Activated effector memory CD4-positive, alpha-beta T cell treated with anti-CD3 and anti-CD28 coated beads, Interleukin-2, amount 50 U/mL, for 16 hours (primary cell): ENCODE measurements at regions not wholly inside any gene's neighbourhood (a gene's known extent, or its start where the extent isn't known, plus 50 kb on each side); places are given as distances from the start of the nearest gene placed in this dataset.

Experiments used
- DNase-seq: peaks from one replicate; pipeline ENCODE4 v3.0.0-alpha.2; 2020

- peak; percentile 44 for DNase-seq
Observed at GRCh38 chr17:83144421-83145357, 65.3 kb downstream of the METRNL start.

- DNase-seq, result peak; percentile 25
Observed at GRCh38 chr17:83145358-83145738, 65.9 kb downstream of the METRNL start.

- DNase-seq, result peak; percentile 30
Observed at GRCh38 chr17:83145831-83146230, 66.4 kb downstream of the METRNL start.

GRCh38 chr17:83146347-83146746 is 66.9 kb downstream of the METRNL start:
- DNase-seq, result no peak

DNA sequence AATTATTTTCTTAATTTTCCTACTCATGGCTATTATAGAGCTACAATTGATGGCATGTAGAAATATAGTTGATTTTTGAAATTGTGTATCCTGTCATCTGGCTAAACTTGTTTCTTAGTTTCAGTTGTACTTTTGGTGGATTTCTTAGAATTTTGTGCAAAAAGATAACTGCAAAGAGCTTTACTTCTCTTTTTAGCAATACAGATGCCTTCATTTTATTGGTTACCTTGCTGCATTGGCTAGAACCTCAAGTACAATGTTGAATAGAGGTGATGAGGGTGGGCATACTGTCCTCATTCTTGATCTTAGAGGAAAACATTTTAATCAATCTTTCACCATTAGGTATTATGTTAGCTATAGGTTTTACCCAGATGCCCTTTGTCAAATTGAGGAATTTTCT is 67.9 kb downstream of the METRNL start:
- DNase-seq, result no peak

GRCh38 chr17:83148317-83149028 is 69.1 kb downstream of the METRNL start:
- no peak for DNase-seq

GRCh38 chr17:83149029-83149725 is 69.8 kb downstream of the METRNL start:
- no peak for DNase-seq

DNA sequence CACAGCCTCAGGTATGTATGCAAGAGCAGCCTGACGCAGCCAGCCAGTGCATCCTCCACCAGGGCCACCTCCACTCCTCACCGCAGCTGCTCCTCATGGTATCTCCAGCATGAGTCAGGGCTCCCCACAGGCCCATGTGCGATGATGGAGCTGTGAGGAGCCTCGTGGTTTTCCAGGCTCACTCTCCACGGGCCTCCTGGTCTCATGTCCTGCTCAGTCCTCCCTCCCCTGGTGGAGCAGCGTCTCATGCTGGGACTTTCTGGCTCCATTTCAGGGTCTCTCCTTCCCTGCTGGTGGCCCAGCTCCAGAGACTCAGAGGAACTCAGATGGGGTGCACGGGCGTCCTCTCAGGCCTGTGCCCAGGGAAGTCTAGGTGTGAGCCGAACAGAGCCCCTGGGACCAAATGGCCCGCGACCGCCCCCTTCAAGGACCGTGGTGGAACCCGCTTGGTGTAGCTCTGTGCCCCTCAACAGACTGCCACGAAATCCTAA is 70.4 kb downstream of the METRNL start:
- DNase-seq, result no peak

DNA sequence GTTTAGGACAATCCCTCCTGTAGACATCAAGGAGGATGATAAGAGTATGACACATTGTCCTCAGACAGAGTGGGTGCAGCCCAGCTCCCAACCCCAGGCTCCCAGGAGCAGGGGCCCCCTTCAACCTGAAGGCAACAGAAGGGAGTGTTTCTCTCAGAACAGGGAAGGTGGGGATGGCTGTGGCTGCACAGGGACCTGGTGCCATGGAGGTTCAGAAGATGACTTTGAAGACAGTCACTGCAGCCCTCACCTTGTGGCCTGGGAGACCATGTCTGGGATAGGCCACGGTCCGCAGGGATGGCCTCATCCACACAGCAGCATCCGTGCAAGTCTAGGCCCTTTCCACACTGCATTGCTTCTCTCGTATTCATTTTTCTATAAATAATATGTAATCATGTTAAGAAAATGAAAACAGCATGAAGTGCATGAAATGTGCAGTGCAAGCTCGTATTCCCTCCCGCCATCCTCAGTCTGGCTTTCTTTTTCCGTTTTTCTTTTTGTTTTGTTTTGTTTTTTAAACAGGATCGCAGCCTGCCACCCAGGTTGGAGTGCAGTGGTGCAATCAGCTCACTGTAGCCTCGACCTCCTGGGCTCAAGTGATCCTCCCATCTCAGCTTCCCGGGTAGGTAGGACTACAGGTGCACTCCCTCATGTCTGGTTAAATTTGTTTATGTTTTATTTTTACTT is 71.1 kb downstream of the METRNL start:
- no peak for DNase-seq

DNA sequence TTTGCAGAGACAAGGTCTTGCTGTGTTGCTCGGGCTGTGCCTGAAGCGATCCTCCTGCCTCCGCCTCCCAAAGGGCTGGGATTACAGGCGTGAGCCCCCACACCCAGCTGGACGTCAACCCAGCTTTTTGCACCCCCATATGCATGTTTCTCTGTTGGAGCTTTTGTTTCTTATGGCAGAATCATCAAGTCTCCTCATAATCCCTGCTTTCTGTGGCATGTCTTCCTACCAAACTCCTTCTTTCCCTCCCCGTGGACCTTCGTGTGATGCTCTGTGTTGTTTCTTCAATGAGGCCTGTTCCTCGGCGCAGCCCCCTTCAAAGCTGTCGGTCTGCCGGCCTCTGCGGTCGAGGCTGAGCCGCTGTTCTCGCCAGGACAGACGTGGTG is 71.6 kb downstream of the METRNL start:
- no peak for DNase-seq

- no peak for DNase-seq
Observed at GRCh38 chr17:83151442-83152226, 72.2 kb downstream of the METRNL start.

DNA sequence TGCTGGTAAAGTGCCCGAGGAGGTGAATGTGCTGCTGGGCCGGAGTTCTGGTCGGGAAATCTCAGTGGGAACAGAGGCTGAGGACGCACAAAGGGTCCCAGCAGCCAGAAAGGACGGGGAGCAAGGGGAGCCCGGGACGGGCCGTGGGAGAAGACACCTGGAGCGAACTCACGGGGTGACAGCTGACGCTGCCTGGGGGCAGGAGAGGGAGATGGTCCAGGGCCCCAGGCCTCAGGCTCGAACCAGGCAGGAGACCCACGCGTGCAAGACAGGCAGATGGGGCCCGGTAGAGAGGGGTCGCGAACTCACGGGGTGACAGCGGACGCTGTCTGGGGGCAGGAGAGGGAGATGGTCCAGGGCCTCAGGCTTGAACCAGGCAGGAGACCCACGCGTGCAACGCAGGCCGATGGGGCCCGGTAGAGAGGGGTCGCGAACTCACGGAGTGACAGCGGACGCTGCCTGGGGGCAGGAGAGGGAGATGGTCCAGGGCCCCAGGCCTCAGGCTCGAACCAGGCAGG is 72.9 kb downstream of the METRNL start:
- DNase-seq, result no peak

DNA sequence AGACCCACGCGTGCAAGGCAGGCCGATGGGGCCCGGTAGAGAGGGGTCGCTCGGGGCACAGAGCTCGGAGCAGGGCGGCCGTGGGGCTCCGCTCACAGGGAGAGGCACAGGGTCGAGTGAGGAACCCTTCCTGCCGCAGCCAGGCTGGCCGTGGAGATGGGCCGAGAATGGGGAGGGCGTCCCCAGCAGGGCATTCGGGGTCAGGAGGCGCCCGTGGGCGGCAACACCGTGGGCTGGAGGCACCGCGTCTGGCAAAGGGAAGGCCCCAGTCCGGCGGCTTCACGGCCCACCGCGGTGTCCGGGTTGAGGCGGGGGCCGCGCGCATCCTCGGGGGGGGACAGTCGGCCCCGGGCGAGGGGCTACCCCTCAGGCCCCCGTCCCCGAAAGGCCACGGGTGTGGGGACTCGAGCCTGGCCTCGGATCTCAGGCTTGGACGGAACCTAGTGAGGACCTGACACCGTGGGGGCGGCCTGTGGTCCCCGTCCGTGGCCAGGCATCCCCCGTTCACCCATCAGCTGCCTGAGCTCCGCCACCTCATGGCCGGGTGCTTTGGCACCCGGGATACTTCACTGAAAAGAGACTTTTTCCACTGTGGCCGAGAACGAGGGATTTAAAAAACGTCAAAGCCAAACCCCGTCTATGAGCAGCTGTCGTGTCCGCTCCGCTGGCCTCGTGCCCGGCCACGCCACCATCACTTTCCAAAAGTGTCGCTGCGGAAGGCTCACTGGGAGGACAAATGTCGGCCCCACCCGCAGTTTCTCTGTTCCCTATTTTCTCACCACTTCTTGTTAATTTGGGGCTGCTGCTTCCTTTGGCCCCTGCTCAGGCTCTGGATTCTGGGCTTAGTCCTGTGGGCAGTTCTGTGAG is 73.6 kb downstream of the METRNL start:
- no peak for DNase-seq

GRCh38 chr17:83153681-83154310 is 74.4 kb downstream of the METRNL start:
- no peak for DNase-seq

GRCh38 chr17:83154311-83155127 is 75.1 kb downstream of the METRNL start:
- DNase-seq, result peak; percentile 39

GRCh38 chr17:83155128-83156121 is 76.0 kb downstream of the METRNL start:
- DNase-seq, result peak; percentile 56

DNA sequence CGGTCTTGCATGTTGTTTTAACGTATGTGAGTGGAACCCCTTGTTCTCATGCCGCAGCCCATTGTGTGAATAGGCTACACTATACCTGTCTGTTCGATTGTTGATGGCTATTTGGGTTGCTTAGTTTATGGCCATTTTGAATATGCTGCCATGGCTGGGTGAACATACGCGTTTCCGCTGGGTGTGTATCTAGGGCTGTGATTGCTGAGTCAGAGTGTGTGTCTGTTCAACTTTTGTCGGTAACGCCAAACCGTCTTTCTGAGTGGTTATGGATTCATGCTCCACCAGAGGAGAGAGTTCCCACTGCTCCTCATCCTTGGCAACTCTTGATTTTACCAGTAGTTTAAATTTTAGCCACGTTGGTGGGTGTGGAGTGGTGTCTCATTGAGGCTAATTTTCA is 77.0 kb downstream of the METRNL start:
- peak; percentile 28 for DNase-seq
